Keratinocyte (primary cell): ENCODE measurements at regions not wholly inside any gene's neighbourhood (a gene's known extent, or its start where the extent isn't known, plus 50 kb on each side); places are given as distances from the start of the nearest gene placed in this dataset.

Experiments used
- DNase-seq: peaks from one replicate; pipeline ENCODE4 v3.0.0-alpha.2; 2011; ENCODE audit warnings: low read depth, missing footprints, low spot score
- FAIRE-seq: peaks from 2 replicates; lab custom pipeline; 2011; peaks lifted over from hg19 to GRCh38; lab: Jason Lieb, UNC
- H2AFZ ChIP-seq: 2 replicates; pipeline ENCODE4 v1.6.0; 2012; ENCODE audit warnings: low read length, control low read depth, inconsistent platforms; ENCODE audit not compliant: control insufficient read depth
- H3K27ac ChIP-seq: 2 replicates; pipeline ENCODE4 v1.5.1; 2011; ENCODE audit warnings: low read length; ENCODE audit not compliant: control insufficient read depth, insufficient read depth
- H3K27me3 ChIP-seq: 3 replicates; pipeline ENCODE4 v1.6.0; 2011; ENCODE audit warnings: low read length; ENCODE audit not compliant: control insufficient read depth, insufficient read depth; ENCODE audit errors: extremely low read depth
- H3K36me3 ChIP-seq, 2 experiments: 2 replicates in 1 of 2; 3 replicates in 1 of 2; pipeline ENCODE4 v1.5.1; 2011; ENCODE audit warnings: low read length in 2 of 2, mild to moderate bottlenecking in 1 of 2; ENCODE audit not compliant: control insufficient read depth in 2 of 2, insufficient read depth in 2 of 2; ENCODE audit errors: extremely low read depth in 1 of 2
- H3K4me1 ChIP-seq: 3 replicates; pipeline ENCODE4 v1.5.1; 2011; ENCODE audit warnings: low read length; ENCODE audit not compliant: control insufficient read depth, insufficient read depth; ENCODE audit errors: extremely low read depth
- H3K4me2 ChIP-seq: 3 replicates; pipeline ENCODE4 v1.6.0; 2011; ENCODE audit warnings: low read depth, low read length; ENCODE audit not compliant: control insufficient read depth, insufficient read depth; ENCODE audit errors: extremely low read depth
- H3K4me3 ChIP-seq, 3 experiments: fragments of 200-600 bp in 1 of 3; sonication (generic) in 1 of 3; 2 replicates in 2 of 3; 3 replicates in 1 of 3; pipeline ENCODE4 v1.5.1; 2011 to 2016; ENCODE audit warnings: low read length in 3 of 3, mild to moderate bottlenecking in 3 of 3, control low read depth in 2 of 3, inconsistent platforms in 1 of 3, low read depth in 1 of 3, mixed read lengths in 1 of 3, mixed run types in 1 of 3, moderate library complexity in 1 of 3; ENCODE audit not compliant: control insufficient read depth in 2 of 3, insufficient read depth in 2 of 3; ENCODE audit errors: extremely low read depth in 1 of 3
- H3K79me2 ChIP-seq: 2 replicates; pipeline ENCODE4 v1.6.0; 2012; ENCODE audit warnings: low read length; ENCODE audit not compliant: control insufficient read depth, insufficient read depth
- H3K9ac ChIP-seq: 3 replicates; pipeline ENCODE4 v1.6.0; 2011; ENCODE audit warnings: low read length; ENCODE audit not compliant: control insufficient read depth, insufficient read depth; ENCODE audit errors: extremely low read depth
- H3K9me1 ChIP-seq: 3 replicates; pipeline ENCODE4 v1.6.0; 2011; ENCODE audit warnings: low read length; ENCODE audit not compliant: control insufficient read depth, insufficient read depth; ENCODE audit errors: extremely low read depth
- H3K9me3 ChIP-seq: 2 replicates; pipeline ENCODE4 v1.5.1; 2012; ENCODE audit warnings: low read depth, low read length; ENCODE audit not compliant: control insufficient read depth
- H4K20me1 ChIP-seq: 3 replicates; pipeline ENCODE4 v1.6.0; 2011; ENCODE audit warnings: low read length; ENCODE audit not compliant: control insufficient read depth, insufficient read depth; ENCODE audit errors: extremely low read depth
- EZH2 ChIP-seq: IDR thresholded peaks from one replicate; pipeline ENCODE4 v1.6.1; 2012; ENCODE audit warnings: inconsistent platforms, mild to moderate bottlenecking, low read length, moderate library complexity
- dilution Hi-C: fragments of 300-500 bp; cut with MboI; formaldehyde crosslinking; loops from one replicate; pipeline ENCODE4 v1.7.0; 2020; ENCODE audit warnings: low sequenced_read_pairs; ENCODE audit not compliant: extremely low pct_ligation_motif_present
- TF ChIP-seq, protein P1 (sequence below), 3 experiments: IDR thresholded peaks in 1 of 3; conservative IDR thresholded peaks in 1 of 3; optimal IDR thresholded peaks in 1 of 3; 2 replicates in 2 of 3; 3 replicates in 1 of 3; pipeline versions ENCODE3 to v1.5.1; 2011; ENCODE audit warnings: low read length in 3 of 3, mild to moderate bottlenecking in 3 of 3, moderate library complexity in 2 of 3, control low read depth in 1 of 3, inconsistent platforms in 1 of 3; ENCODE audit not compliant: insufficient read depth in 2 of 3; ENCODE audit errors: extremely low read depth in 1 of 3

- H3K36me3 ChIP-seq = no peaks in the 10 kb centered on the region
- dilution Hi-C loops = no loop called here
- no peaks in the 10 kb centered on the region for H3K9me1 ChIP-seq
- H3K4me1 ChIP-seq = no peaks in the 10 kb centered on the region
- no peak overlapping the region for H3K9ac ChIP-seq
- H3K27me3 ChIP-seq = no peaks in the 10 kb centered on the region
- no peak overlapping the region for H3K4me2 ChIP-seq
- no peak for FAIRE-seq
- H3K79me2 ChIP-seq = no peaks in the 10 kb centered on the region
- no peak overlapping the region for H2AFZ ChIP-seq
- no peaks in the 10 kb centered on the region for H3K9me3 ChIP-seq
- H3K4me3 ChIP-seq = no peak overlapping the region
- no peak for DNase-seq
- TF ChIP-seq, protein P1, sequence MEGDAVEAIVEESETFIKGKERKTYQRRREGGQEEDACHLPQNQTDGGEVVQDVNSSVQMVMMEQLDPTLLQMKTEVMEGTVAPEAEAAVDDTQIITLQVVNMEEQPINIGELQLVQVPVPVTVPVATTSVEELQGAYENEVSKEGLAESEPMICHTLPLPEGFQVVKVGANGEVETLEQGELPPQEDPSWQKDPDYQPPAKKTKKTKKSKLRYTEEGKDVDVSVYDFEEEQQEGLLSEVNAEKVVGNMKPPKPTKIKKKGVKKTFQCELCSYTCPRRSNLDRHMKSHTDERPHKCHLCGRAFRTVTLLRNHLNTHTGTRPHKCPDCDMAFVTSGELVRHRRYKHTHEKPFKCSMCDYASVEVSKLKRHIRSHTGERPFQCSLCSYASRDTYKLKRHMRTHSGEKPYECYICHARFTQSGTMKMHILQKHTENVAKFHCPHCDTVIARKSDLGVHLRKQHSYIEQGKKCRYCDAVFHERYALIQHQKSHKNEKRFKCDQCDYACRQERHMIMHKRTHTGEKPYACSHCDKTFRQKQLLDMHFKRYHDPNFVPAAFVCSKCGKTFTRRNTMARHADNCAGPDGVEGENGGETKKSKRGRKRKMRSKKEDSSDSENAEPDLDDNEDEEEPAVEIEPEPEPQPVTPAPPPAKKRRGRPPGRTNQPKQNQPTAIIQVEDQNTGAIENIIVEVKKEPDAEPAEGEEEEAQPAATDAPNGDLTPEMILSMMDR (optimal IDR thresholded peaks at IDR 0.05 in 1 of 3, IDR thresholded peaks at IDR 0.05 in 1 of 3, conservative IDR thresholded peaks at IDR 0.05 in 1 of 3; ENCODE audit: extremely low read depth in 1 of 3, insufficient read depth in 2 of 3, low read length in 3 of 3) = no peak
- TF ChIP-seq EZH2 = no peak
- no peaks in the 10 kb centered on the region for H4K20me1 ChIP-seq
- no peak overlapping the region for H3K27ac ChIP-seq
Measured at GRCh38 chr5:27503813-27504212, 465.4 kb upstream of the CDH9 start.

DNA sequence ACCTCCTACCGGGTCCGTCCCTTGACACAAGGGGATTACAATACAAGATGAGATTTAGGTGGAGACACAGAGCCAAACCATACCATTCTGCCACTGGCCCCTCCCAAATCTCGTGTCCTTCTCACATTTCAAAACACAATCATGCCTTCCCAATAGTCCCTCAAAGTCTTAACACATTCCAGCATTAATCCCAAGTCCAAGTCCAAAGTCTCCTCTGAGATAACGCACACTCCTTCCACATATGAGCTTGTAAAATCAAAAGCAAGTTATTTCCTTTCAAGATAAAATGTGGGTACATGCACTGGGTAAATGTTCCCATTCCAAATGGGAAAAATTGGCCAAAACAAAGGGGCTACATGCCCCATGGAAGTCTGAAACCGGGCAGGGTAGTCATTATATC lies 463.9 kb upstream of the CDH9 start:
- H3K27ac ChIP-seq = no peak overlapping the region

More for the DNA sequence above, 463.9 kb upstream of the CDH9 start:
- Histone ChIP-seq H3K9me1 (no peaks in the 10 kb centered on the region), H3K4me2 (no peak overlapping the region), H3K9ac (no peak overlapping the region), H3K79me2 (no peaks in the 10 kb centered on the region), H2AFZ (no peak overlapping the region), H3K36me3 (no peaks in the 10 kb centered on the region), H3K4me1 (no peaks in the 10 kb centered on the region), H3K9me3 (no peaks in the 10 kb centered on the region), H3K27me3 (no peaks in the 10 kb centered on the region), H3K4me3 (no peak overlapping the region), H4K20me1 (no peaks in the 10 kb centered on the region)
- FAIRE-seq (no peak), DNase-seq (no peak)
- dilution Hi-C loops = no loop called here
- TF ChIP-seq, protein P1 (optimal IDR thresholded peaks at IDR 0.05 in 1 of 3, IDR thresholded peaks at IDR 0.05 in 1 of 3, conservative IDR thresholded peaks at IDR 0.05 in 1 of 3; ENCODE audit: extremely low read depth in 1 of 3, insufficient read depth in 2 of 3, low read length in 3 of 3) = no peak
- TF ChIP-seq EZH2 = no peak
